ENCODE measurements at regions not wholly inside any gene's neighbourhood (a gene's known extent, or its start where the extent isn't known, plus 50 kb on each side); places are given as distances from the start of the nearest gene placed in this dataset.

DNA sequence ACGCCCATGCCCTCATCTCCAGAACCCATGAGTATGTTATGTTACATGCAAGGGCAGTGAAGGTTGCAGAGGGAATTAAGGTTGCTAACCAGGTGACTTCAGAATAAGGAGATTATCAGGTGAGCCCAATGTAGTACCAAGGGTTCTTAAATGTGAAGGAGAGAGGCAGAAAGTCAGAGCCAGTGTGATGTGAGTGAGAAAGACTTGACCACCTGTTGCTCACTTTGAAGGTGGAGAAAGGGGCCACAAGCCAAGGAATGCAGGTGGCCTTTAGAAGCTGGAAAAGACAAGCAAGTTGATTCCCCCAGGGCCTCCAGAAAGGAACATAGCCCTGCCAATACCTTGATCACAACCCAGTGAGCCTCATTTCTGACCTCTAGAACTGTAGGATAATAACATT is 84.7 kb upstream of the CLDN14 start:
- Histone ChIP-seq H3K27me3 (replicated peaks; ENCODE audit: insufficient read depth) (no peaks in the 10 kb centered on the region), H3K36me3 (no peaks in the 10 kb centered on the region), H3K27ac (no peak overlapping the region), H3K9me3 (no peaks in the 10 kb centered on the region), H3K4me3 (no peak overlapping the region), H3K4me1 (replicated peaks) (no peaks in the 10 kb centered on the region)
- DNase-seq (ENCODE audit: low spot score), result no peak
- TF ChIP-seq POLR2AphosphoS5 (IDR thresholded peaks at IDR 0.05) (no peak), POLR2A (IDR thresholded peaks at IDR 0.05) (no peak)
- TF ChIP-seq, protein P1, sequence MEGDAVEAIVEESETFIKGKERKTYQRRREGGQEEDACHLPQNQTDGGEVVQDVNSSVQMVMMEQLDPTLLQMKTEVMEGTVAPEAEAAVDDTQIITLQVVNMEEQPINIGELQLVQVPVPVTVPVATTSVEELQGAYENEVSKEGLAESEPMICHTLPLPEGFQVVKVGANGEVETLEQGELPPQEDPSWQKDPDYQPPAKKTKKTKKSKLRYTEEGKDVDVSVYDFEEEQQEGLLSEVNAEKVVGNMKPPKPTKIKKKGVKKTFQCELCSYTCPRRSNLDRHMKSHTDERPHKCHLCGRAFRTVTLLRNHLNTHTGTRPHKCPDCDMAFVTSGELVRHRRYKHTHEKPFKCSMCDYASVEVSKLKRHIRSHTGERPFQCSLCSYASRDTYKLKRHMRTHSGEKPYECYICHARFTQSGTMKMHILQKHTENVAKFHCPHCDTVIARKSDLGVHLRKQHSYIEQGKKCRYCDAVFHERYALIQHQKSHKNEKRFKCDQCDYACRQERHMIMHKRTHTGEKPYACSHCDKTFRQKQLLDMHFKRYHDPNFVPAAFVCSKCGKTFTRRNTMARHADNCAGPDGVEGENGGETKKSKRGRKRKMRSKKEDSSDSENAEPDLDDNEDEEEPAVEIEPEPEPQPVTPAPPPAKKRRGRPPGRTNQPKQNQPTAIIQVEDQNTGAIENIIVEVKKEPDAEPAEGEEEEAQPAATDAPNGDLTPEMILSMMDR (IDR thresholded peaks at IDR 0.05), result no peak
- 0% methylated on average over 1 of the region's 1 CpG for WGBS
- intact Hi-C loops (cut with DNase I), result no loop called here

DNA sequence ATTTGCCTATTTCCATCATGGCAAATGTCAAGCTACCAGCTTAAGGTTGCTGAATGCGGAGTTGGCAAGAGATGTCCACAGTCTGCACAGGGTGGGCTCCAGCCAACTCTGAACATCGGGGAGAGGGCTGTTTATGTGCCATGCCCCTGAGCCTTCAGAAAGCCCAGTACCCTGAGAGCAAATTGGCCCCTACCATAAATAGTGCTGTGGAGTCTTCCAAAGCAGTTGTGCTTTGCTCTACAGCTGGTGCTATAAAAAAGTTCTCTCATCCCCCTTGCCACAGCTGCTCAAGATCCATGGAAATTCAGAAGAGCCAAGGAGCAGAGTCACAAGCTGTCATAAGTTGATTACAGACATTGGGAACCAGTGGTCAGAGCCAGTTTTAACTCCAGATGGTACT is 85.6 kb upstream of the CLDN14 start:
- 78% methylated on average over 2 of the region's 2 CpGs for WGBS
- no peak for TF ChIP-seq POLR2AphosphoS5 (IDR thresholded peaks at IDR 0.05)
- TF ChIP-seq, protein P1 (IDR thresholded peaks at IDR 0.05), result no peak
- TF ChIP-seq POLR2A (IDR thresholded peaks at IDR 0.05), result no peak
- Histone ChIP-seq H3K36me3 (no peaks in the 10 kb centered on the region), H3K27ac (no peak overlapping the region), H3K9me3 (no peaks in the 10 kb centered on the region), H3K4me1 (replicated peaks) (no peaks in the 10 kb centered on the region), H3K27me3 (replicated peaks; ENCODE audit: insufficient read depth) (no peaks in the 10 kb centered on the region), H3K4me3 (no peak overlapping the region)
- no peak for DNase-seq (ENCODE audit: low spot score)
- intact Hi-C loops (cut with DNase I), result no loop called here

DNA sequence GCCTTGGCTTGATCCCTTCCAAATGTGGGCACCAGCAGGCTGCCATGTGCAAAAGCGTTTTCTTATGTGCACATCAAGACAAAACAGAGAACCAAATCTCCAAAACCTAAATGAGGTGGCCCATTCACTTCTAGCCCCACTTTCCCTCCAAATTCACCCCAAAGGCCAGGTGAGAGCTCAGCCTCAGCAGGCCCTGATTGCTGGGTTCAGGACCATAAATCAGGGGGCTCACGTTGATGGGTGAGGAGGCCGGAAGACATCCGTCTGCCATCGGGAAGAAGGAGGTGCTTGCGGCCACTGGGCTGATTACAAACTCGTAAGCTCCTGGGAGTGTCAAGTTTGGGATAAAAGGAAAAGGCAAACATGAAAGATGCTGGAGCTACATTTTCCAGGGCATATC is 86.7 kb upstream of the CLDN14 start:
- H3K27me3 ChIP-seq (replicated peaks; ENCODE audit: insufficient read depth), result no peaks in the 10 kb centered on the region
- H3K36me3 ChIP-seq, result no peaks in the 10 kb centered on the region
- 74% methylated on average over 7 of the region's 7 CpGs for WGBS

DNA sequence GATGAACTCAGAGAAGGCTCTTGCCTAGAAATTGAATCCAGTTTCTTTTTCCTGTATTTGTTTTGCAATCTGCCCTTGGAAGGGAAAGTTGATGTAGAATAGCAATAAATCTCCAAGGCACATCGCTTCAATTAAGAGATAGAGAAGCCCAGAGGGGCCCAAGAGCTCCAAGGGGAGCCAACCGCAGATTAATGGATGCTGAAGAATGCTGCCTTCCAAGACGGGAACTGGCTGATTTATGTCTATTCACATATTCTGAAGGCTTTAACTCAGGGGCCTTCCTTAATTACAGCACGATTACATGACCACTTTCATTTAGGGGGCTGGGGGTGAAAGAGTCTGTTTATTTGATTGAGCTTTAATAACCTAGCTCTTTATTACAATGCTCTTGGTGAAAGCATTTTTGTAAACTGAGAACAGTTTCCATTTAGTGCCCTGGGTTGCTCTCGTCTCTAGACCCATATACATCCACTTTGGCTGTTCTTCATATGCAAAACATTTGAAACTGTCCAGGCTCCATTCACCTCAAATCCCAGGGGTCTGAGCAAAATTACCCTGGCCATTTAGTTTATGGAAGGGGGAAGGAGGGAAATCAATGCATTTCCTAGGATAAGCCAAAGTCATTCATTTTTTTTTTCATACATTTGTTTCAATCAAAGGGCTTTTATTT is 87.4 kb upstream of the CLDN14 start:
- Histone ChIP-seq H3K36me3 (no peaks in the 10 kb centered on the region), H3K9me3 (no peaks in the 10 kb centered on the region), H3K27ac (no peak overlapping the region), H3K4me3 (no peak overlapping the region), H3K27me3 (replicated peaks; ENCODE audit: insufficient read depth) (no peaks in the 10 kb centered on the region), H3K4me1 (replicated peaks) (no peaks in the 10 kb centered on the region)
- TF ChIP-seq POLR2A (IDR thresholded peaks at IDR 0.05), result no peak
- TF ChIP-seq POLR2AphosphoS5 (IDR thresholded peaks at IDR 0.05), result no peak
- TF ChIP-seq, protein P1 (IDR thresholded peaks at IDR 0.05), result no peak
- no peak for DNase-seq (ENCODE audit: low spot score)
- intact Hi-C loops (cut with DNase I), result no loop called here
- 37% methylated on average over 5 of the region's 5 CpGs for WGBS

More for the DNA sequence above, 86.7 kb upstream of the CLDN14 start:
- intact Hi-C loops (cut with DNase I), result no loop called here
- no peak for DNase-seq (ENCODE audit: low spot score)
- no peaks in the 10 kb centered on the region for H3K4me1 ChIP-seq (replicated peaks)
- TF ChIP-seq POLR2A (IDR thresholded peaks at IDR 0.05), result no peak
- TF ChIP-seq, protein P1 (IDR thresholded peaks at IDR 0.05), result no peak
- no peak for TF ChIP-seq POLR2AphosphoS5 (IDR thresholded peaks at IDR 0.05)
- H3K4me3 ChIP-seq, result no peak overlapping the region
- no peak overlapping the region for H3K27ac ChIP-seq
- no peaks in the 10 kb centered on the region for H3K9me3 ChIP-seq

DNA sequence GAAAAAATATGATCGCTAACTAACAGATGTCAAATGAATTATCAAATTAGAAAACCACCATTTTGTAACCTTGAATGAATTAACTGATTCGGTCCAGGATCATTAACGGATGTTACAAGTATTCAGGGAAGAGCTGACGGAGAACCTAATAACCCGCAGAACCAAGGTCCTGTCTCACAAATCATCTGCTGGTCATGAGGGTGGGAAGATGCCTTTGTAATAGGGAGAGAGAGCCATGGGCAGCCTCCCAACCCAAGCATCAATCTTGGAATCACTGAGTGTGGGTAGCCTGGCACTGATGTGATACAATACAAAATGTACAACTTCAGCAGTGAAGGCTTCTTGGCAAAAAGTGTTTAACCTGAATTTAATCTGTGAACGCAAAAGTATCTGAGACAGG is 89.6 kb upstream of the CLDN14 start:
- 95% methylated on average over 6 of the region's 6 CpGs for WGBS
- Histone ChIP-seq H3K4me3 (no peak overlapping the region), H3K9me3 (no peaks in the 10 kb centered on the region), H3K4me1 (replicated peaks) (no peaks in the 10 kb centered on the region), H3K27me3 (replicated peaks; ENCODE audit: insufficient read depth) (no peaks in the 10 kb centered on the region), H3K36me3 (no peaks in the 10 kb centered on the region), H3K27ac (no peak overlapping the region)
- intact Hi-C loops (cut with DNase I), result no loop called here
- no peak for DNase-seq (ENCODE audit: low spot score)
- TF ChIP-seq POLR2AphosphoS5 (IDR thresholded peaks at IDR 0.05) (no peak), POLR2A (IDR thresholded peaks at IDR 0.05) (no peak)
- TF ChIP-seq, protein P1 (IDR thresholded peaks at IDR 0.05), result no peak

All from prostate gland (tissue), 2 donors.